ENCODE measurements at regions not wholly inside any gene's neighbourhood (a gene's known extent, or its start where the extent isn't known, plus 50 kb on each side); places are given as distances from the start of the nearest gene placed in this dataset.

DNA sequence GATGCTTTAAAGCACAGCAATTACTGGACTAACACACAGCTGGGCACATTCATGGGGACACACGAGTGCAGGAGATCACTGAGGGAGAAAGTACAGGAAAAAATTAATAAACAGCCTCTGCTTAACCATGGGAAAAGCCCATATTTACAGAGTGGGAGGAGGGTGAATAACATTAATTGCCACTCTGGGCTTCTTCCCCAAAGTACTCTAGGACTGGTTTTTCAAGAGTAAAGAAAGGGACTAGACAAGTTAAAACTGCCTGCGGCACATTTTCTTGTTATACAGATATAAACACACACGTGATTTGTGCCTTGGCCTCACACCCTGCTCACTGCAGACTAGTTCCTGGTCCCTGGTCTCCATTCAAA lies 179.7 kb upstream of the TET2 start:
- TF ChIP-seq, protein P1, sequence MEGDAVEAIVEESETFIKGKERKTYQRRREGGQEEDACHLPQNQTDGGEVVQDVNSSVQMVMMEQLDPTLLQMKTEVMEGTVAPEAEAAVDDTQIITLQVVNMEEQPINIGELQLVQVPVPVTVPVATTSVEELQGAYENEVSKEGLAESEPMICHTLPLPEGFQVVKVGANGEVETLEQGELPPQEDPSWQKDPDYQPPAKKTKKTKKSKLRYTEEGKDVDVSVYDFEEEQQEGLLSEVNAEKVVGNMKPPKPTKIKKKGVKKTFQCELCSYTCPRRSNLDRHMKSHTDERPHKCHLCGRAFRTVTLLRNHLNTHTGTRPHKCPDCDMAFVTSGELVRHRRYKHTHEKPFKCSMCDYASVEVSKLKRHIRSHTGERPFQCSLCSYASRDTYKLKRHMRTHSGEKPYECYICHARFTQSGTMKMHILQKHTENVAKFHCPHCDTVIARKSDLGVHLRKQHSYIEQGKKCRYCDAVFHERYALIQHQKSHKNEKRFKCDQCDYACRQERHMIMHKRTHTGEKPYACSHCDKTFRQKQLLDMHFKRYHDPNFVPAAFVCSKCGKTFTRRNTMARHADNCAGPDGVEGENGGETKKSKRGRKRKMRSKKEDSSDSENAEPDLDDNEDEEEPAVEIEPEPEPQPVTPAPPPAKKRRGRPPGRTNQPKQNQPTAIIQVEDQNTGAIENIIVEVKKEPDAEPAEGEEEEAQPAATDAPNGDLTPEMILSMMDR (IDR thresholded peaks at IDR 0.05; ENCODE audit: low read length): no peak
- TF ChIP-seq EZH2 (IDR thresholded peaks at IDR 0.05; ENCODE audit: borderline replicate concordance, low read length): no peak
